SK-N-MC (cell line): ENCODE measurements at regions not wholly inside any gene's neighbourhood (a gene's known extent, or its start where the extent isn't known, plus 50 kb on each side); places are given as distances from the start of the nearest gene placed in this dataset.

Source experiments
- DNase-seq: peaks from one replicate; pipeline ENCODE4 v3.0.0-alpha.2; 2011; ENCODE audit warnings: low read depth, low spot score
- H3K27ac ChIP-seq: fragments of 200-600 bp; sonication (generic); 2 replicates; pipeline ENCODE4 v1.5.1; 2016; ENCODE audit warnings: mixed run types
- H3K36me3 ChIP-seq: fragments of 200-600 bp; sonication (generic); 2 replicates; pipeline ENCODE4 v1.6.1; 2017; ENCODE audit warnings: antibody characterized with exemption, low read length, mixed read lengths; ENCODE audit not compliant: insufficient read depth
- H3K4me3 ChIP-seq: fragments of 200-600 bp; sonication (generic); 2 replicates; pipeline ENCODE4 v1.5.1; 2016
- H3K9ac ChIP-seq: fragments of 200-600 bp; sonication (generic); 2 replicates; pipeline ENCODE4 v1.8.0; 2017; ENCODE audit warnings: mixed run types, mixed read lengths; ENCODE audit not compliant: insufficient read length
- H3K9me3 ChIP-seq: fragments of 200-600 bp; sonication (generic); 2 replicates; pipeline ENCODE4 v1.6.1; 2017; ENCODE audit warnings: low read depth, mild to moderate bottlenecking, antibody characterized with exemption, low read length, moderate library complexity, mixed read lengths
- EZH2 ChIP-seq: fragments of 200-600 bp; sonication (generic); IDR thresholded peaks from one replicate; pipeline ENCODE4 v1.6.1; 2017; ENCODE audit warnings: antibody characterized with exemption
- FOXP2 ChIP-seq: optimal IDR thresholded peaks from 2 replicates; pipeline ENCODE3; 2011; ENCODE audit warnings: mild to moderate bottlenecking, moderate library complexity; ENCODE audit not compliant: insufficient read depth; ENCODE audit errors: extremely low read length, control extremely low read depth
- POLR2AphosphoS5 ChIP-seq: IDR thresholded peaks from 2 replicates; pipeline ENCODE4 v1.6.1; 2012; ENCODE audit warnings: mild to moderate bottlenecking, low read depth, low read length, borderline replicate concordance

DNA sequence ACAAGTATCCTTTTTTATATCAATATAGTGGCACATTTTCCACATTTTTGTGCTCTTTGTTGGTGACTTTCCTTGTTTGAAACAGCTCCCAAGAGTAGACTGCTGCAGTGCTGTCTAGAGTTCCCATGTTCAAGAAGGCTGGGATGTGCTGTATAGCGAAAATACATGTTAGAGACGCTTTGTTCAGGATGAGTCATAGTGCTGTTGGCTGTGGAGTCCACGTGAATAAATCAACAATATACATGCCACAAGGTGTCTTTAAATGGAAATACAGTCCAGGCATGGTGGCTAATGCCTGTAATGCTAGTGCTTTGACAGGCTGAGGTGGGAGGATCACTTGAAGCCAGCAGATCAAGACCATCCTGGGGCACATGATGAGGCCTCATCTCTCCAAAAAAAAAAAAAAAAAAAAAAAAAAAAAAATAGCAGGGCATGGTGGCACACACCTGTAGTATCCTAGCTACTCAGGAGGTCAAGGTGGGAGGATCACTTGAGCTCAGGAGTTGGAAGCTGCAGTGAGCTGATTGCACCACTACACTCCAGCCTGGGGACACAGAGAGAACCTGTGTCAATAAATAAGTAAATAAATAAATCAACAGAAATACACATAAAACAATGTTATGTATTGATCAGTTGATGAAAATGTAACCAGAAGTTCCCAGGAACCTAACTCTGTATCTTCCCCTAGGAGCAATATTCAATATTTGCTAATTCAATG, 256.8 kb upstream of the STS start:
- no peaks in the 10 kb centered on the region for H3K36me3 ChIP-seq
- no peaks in the 10 kb centered on the region for H3K9me3 ChIP-seq
- H3K27ac ChIP-seq = no peak overlapping the region
- DNase-seq = no peak
- H3K4me3 ChIP-seq = no peak overlapping the region
- no peak overlapping the region for H3K9ac ChIP-seq
- TF ChIP-seq EZH2 = no peak
- no peak for TF ChIP-seq FOXP2
- TF ChIP-seq POLR2AphosphoS5 = no peak

DNA sequence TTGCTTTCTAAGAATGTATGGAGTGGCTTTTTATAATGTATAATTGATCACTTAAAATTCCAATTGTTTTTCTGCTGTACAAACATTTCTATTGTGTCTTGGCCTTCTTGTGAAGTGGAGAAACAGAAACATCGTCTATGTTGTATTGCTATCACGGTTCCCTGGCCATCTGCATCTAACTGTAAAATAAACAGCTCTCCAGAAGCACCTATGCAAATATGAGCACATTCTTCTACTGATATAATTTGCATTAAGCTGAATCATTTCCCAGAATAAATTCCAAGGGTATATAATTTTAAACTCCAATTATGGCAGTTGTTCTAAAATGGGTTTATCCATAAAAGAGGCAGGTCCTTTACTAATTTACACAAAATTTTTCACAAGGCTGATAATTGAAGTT, 261.6 kb upstream of the STS start:
- DNase-seq = no peak
- TF ChIP-seq POLR2AphosphoS5 (no peak), FOXP2 (no peak), EZH2 (no peak)

DNA sequence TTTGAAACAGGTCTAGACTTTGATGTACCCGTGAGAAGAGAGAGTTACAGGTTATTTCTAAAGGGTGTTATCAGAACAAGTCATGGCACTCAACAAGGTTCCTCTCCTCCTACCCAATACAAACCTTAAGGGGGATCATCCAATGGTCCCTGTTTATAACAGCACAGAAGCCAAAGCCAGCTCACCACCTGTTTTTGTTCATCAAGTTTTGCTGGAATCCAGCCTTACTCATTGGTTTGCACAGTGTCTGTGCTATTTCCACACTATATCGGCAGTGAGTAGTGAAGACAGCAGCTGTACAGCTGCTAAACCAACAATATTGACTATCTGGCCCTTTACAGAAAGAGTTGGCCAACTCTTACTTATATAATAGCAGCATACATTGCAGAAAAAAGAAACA, 262.1 kb upstream of the STS start:
- Histone ChIP-seq H3K36me3 (no peaks in the 10 kb centered on the region), H3K9ac (no peak overlapping the region), H3K9me3 (no peaks in the 10 kb centered on the region), H3K4me3 (no peak overlapping the region), H3K27ac (no peak overlapping the region)
- TF ChIP-seq EZH2 (no peak), FOXP2 (no peak), POLR2AphosphoS5 (no peak)
- no peak for DNase-seq

More for the DNA sequence above, 261.6 kb upstream of the STS start:
- Histone ChIP-seq H3K9me3 (no peaks in the 10 kb centered on the region), H3K4me3 (no peak overlapping the region), H3K36me3 (no peaks in the 10 kb centered on the region), H3K9ac (no peak overlapping the region), H3K27ac (no peak overlapping the region)

DNA sequence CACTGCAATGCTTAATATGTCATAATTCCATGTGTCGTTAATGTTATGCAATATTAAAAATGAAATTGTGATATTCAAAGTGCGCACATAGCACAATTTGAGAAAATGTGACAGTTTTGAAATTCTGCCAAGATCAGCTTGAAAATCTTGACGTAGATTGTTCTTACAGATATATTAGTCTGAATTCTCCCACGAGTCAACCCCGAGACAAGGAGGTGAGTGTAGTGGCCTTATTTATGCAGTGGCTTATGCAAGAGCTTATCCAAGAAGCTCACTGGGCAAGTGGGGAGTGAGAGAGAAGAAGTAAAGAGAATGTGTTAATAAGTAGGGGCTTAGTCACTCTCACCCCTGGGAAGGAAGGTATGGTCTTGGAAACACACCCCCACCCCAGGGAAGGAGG, 286.1 kb upstream of the STS start:
- Histone ChIP-seq H3K27ac (no peak overlapping the region), H3K9me3 (no peaks in the 10 kb centered on the region), H3K9ac (no peak overlapping the region), H3K36me3 (no peaks in the 10 kb centered on the region), H3K4me3 (no peak overlapping the region)
- no peak for TF ChIP-seq EZH2
- no peak for TF ChIP-seq POLR2AphosphoS5
- TF ChIP-seq FOXP2 = no peak
- DNase-seq = no peak

DNA sequence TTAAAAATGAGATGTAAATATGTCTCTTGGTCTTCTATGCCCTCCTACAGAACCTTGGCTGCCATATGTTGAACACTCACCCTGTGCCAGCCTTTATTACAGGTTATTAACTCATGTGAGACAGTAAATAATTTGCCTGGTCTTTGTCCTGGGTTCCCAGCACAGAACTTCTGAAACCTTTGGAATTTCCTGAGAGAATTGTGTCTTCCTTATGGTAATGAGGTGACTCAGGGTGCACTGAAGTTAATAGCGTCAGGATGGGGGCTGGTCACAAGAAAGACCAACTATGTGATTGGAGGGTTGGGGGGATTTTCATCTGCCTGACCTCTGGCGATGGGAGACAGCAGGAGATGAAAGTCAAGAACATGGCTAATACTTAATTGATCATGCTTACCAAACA, 289.8 kb upstream of the STS start:
- no peaks in the 10 kb centered on the region for H3K36me3 ChIP-seq
- H3K27ac ChIP-seq = no peak overlapping the region
- H3K9me3 ChIP-seq = no peaks in the 10 kb centered on the region
- H3K4me3 ChIP-seq = no peak overlapping the region
- no peak for DNase-seq
- TF ChIP-seq EZH2 (no peak), FOXP2 (no peak), POLR2AphosphoS5 (no peak)
- no peak overlapping the region for H3K9ac ChIP-seq

DNA sequence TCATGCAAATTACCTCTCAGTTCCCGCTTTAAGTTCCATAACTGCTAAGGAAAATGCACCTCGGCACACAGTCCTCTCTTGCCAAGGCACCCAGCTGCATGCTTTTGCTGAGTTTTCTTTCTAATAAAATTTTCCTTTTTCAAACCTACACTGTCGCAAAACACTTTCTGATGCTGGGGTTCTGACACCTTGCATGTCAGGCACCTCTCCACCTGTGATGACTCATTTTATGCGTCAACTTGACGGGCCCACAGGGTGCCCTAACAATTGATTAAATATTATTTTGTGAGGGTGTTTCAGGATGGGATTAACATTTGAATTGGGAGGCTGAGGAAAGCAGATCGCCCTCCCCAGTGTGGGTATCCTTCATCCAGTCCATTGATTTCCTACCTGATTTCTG, 291.0 kb upstream of the STS start:
- Histone ChIP-seq H3K36me3 (no peaks in the 10 kb centered on the region), H3K4me3 (no peak overlapping the region), H3K9ac (no peak overlapping the region), H3K9me3 (no peaks in the 10 kb centered on the region), H3K27ac (no peak overlapping the region)
- no peak for DNase-seq
- TF ChIP-seq FOXP2 = no peak
- no peak for TF ChIP-seq POLR2AphosphoS5
- no peak for TF ChIP-seq EZH2

DNA sequence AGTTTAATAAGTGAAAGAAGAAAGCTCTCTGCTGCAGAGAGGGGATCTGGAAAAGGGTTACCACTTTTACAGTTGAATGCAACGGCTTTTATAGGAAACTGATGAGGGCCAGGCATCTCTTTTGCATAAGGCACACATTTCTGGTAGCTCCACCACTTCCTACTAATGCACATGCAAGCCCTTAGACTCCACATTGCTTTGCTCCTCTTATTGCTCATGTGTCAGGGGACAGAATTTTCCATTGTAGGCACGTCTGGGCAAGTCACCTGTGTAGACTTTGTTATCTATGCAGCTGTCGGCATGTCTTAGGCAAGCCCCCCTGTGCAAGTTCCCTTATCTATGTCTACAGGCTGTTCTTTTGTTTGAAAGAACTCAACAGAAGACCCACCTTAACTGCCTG, 294.6 kb upstream of the STS start:
- no peak for DNase-seq
- no peak overlapping the region for H3K9ac ChIP-seq
- H3K9me3 ChIP-seq = no peaks in the 10 kb centered on the region
- no peaks in the 10 kb centered on the region for H3K36me3 ChIP-seq
- TF ChIP-seq POLR2AphosphoS5 (no peak), FOXP2 (no peak), EZH2 (no peak)
- no peak overlapping the region for H3K4me3 ChIP-seq
- H3K27ac ChIP-seq = no peak overlapping the region

DNA sequence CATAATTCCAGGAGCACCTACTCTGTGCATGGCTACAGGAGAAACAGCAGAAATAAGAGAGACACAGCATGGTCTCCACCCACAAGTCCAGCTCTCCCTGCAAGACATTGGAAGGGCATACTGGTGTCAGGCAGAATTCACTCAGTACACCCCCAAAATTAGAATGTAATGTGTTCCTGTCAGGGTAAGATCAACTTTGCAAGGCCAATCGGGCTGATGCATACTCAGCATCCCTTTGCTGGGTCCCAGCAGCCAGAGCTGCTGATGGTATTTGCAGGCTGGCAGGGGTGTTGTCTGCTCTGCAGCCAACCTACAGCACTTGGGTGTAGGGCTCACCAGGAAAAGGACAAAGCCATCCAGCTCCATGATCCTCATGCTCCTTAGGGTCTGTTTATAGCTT, 295.4 kb upstream of the STS start:
- H3K4me3 ChIP-seq = no peak overlapping the region
- DNase-seq = no peak
- H3K9me3 ChIP-seq = no peaks in the 10 kb centered on the region
- H3K9ac ChIP-seq = no peak overlapping the region
- TF ChIP-seq EZH2 = no peak
- no peak overlapping the region for H3K27ac ChIP-seq
- H3K36me3 ChIP-seq = no peaks in the 10 kb centered on the region

DNA sequence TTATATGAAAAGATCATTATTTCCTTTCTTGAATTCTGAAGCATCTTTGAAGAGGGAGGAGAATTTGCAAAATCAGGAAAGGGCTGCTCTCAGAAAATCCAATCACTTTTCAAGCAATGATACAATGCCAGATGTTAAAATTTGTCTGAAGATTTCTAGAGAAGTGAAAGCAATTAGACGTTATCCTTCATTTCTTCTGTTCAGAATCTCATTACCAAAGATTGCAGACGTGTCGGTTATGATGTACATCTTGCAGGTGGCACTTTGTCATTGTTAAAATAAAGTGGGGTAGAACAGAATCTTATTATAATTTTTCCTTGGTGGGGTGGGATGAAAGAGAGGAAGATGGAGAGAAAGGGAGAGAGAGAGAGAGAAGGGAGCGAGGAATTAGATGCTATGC, 296.4 kb upstream of the STS start:
- no peak overlapping the region for H3K27ac ChIP-seq
- H3K9me3 ChIP-seq = no peaks in the 10 kb centered on the region
- no peak overlapping the region for H3K4me3 ChIP-seq
- TF ChIP-seq FOXP2 (no peak), POLR2AphosphoS5 (no peak), EZH2 (no peak)
- no peaks in the 10 kb centered on the region for H3K36me3 ChIP-seq
- no peak overlapping the region for H3K9ac ChIP-seq
- DNase-seq = no peak
